Right atrium auricular region (tissue), 2 donors: ENCODE measurements at regions not wholly inside any gene's neighbourhood (a gene's known extent, or its start where the extent isn't known, plus 50 kb on each side); places are given as distances from the start of the nearest gene placed in this dataset.

Source experiments
- DNase-seq: peaks from one replicate; pipeline ENCODE4 v3.0.0-alpha.2; 2019; ENCODE audit warnings: low spot score
- H3K27ac ChIP-seq, 2 donors: fragments of 200-600 bp; sonication (generic); 1 replicate in 1 of 2; 2 replicates in 1 of 2; pipeline ENCODE4 v1.5.1; 2016 to 2019
- H3K27me3 ChIP-seq, 2 donors: fragments of 200-600 bp; sonication (generic); one replicate each; pipeline versions ENCODE4 v1.5.1 to v1.6.0; 2017 to 2019
- H3K36me3 ChIP-seq: fragments of 200-600 bp; sonication (generic); one replicate; pipeline ENCODE4 v1.5.1; 2016
- H3K4me1 ChIP-seq, 2 donors: fragments of 200-600 bp; sonication (generic); one replicate each; pipeline versions ENCODE4 v1.5.1 to v1.6.0; 2017 to 2019
- H3K4me3 ChIP-seq, 2 donors: fragments of 200-600 bp; sonication (generic); 1 replicate in 1 of 2; 2 replicates in 1 of 2; pipeline ENCODE4 v1.5.1; 2017 to 2019; ENCODE audit warnings: mild to moderate bottlenecking in 1 of 2, moderate library complexity in 1 of 2
- H3K9me3 ChIP-seq, 2 donors: fragments of 200-600 bp; sonication (generic); one replicate each; pipeline ENCODE4 v1.5.1; 2019
- CTCF ChIP-seq, 2 donors: fragments of 200-600 bp; sonication (generic); IDR thresholded peaks; one replicate each; pipeline ENCODE4 v1.5.1; 2019; ENCODE audit warnings: antibody characterized with exemption in 2 of 2

DNA sequence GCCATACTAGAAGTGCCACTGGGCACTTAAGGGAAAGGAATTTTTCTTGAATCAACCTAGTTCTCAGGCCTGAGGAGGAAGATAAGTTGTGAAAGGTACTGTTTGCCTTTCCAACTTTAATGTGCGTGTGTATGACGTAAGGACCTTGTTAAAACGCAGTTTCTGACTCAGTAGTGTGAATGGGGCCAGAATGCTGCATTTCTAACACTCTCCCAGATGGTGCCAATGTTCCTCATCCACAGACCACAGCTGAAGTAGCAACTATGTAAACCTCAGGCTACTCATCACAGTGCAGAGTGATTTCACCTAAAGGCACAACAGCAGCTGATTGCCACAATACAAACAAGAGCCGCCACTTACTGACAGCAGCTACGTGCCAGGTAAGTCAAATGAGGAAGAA is 103.6 kb downstream of the OTOL1 start:
- no peaks in the 10 kb centered on the region for H3K27me3 ChIP-seq
- DNase-seq, result no peak
- no peaks in the 10 kb centered on the region for H3K36me3 ChIP-seq
- no peak overlapping the region for H3K27ac ChIP-seq
- H3K4me1 ChIP-seq, result no peaks in the 10 kb centered on the region
- H3K9me3 ChIP-seq, result no peaks in the 10 kb centered on the region
- TF ChIP-seq CTCF (IDR thresholded peaks at IDR 0.05), result no peak
- no peak overlapping the region for H3K4me3 ChIP-seq

DNA sequence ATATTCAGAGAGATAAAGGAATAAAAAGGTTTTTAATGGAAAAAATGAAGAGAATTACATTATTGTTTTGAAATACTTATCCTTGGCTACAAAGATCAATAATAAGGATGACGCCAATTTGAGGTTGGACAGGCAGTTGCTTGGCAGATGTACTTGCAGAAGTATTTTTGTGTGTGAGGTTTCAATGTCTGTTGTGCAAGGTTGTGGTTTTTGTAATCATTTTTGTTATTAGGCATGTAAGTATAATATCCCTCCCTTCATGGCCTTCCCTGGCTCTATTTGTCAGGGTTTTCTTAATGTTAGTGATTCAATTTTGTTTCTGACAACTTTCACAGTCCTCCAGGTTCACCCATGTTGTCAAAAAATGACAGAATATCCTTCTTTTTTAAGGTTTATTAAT is 105.9 kb downstream of the OTOL1 start:
- Histone ChIP-seq H3K9me3 (no peaks in the 10 kb centered on the region), H3K4me3 (no peak overlapping the region), H3K36me3 (no peaks in the 10 kb centered on the region), H3K27ac (no peak overlapping the region), H3K4me1 (no peaks in the 10 kb centered on the region), H3K27me3 (no peaks in the 10 kb centered on the region)
- TF ChIP-seq CTCF (IDR thresholded peaks at IDR 0.05), result no peak
- DNase-seq, result no peak

DNA sequence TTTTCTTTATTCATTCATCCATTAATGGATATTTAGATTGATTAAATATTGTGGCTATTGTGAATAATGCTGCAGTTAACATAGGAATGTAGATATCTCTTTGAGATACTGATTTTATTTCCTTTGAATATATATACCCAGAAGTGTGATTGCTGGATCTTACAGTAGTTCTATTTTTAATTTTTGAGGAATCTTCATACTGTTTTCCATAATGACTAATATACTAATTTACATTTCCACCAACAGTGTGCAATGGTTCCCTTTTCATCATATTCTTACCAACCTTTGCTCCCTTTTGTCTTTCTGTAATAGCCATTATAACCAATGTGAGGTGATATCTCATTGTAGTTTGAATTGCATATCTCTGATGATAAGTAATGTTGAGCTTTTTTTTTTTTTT is 106.3 kb downstream of the OTOL1 start:
- H3K36me3 ChIP-seq, result no peaks in the 10 kb centered on the region
- TF ChIP-seq CTCF (IDR thresholded peaks at IDR 0.05), result no peak
- no peak for DNase-seq
- no peaks in the 10 kb centered on the region for H3K9me3 ChIP-seq
- H3K4me3 ChIP-seq, result no peak overlapping the region
- H3K27ac ChIP-seq, result no peak overlapping the region
- no peaks in the 10 kb centered on the region for H3K27me3 ChIP-seq
- H3K4me1 ChIP-seq, result no peaks in the 10 kb centered on the region

- peaks cover 0 to 9% of the 10 kb centered on the region in 2 donors for H3K9me3 ChIP-seq
- no peaks in the 10 kb centered on the region for H3K36me3 ChIP-seq
- H3K4me1 ChIP-seq, result no peaks in the 10 kb centered on the region
- H3K4me3 ChIP-seq, result no peak overlapping the region
- H3K27me3 ChIP-seq, result no peaks in the 10 kb centered on the region
- H3K27ac ChIP-seq, result no peak overlapping the region
- no peak for TF ChIP-seq CTCF (IDR thresholded peaks at IDR 0.05)
- DNase-seq, result no peak
These were observed 110.4 kb downstream of the OTOL1 start for GRCh38 chr3:161607056-161607455.

- H3K27me3 ChIP-seq, result no peaks in the 10 kb centered on the region
- TF ChIP-seq CTCF (IDR thresholded peaks at IDR 0.05), result no peak
These were observed 122.7 kb downstream of the OTOL1 start for GRCh38 chr3:161619351-161619750.

GRCh38 chr3:161630794-161631193 is 134.2 kb downstream of the OTOL1 start:
- Histone ChIP-seq H3K4me1 (no peaks in the 10 kb centered on the region), H3K4me3 (no peak overlapping the region), H3K27me3 (no peaks in the 10 kb centered on the region), H3K36me3 (no peaks in the 10 kb centered on the region), H3K27ac (no peak overlapping the region), H3K9me3 (no peaks in the 10 kb centered on the region)
- no peak for TF ChIP-seq CTCF (IDR thresholded peaks at IDR 0.05)
- no peak for DNase-seq

More at GRCh38 chr3:161619351-161619750, 122.7 kb downstream of the OTOL1 start:
- no peaks in the 10 kb centered on the region for H3K36me3 ChIP-seq
- no peak overlapping the region for H3K4me3 ChIP-seq
- H3K27ac ChIP-seq, result no peak overlapping the region
- H3K4me1 ChIP-seq, result no peaks in the 10 kb centered on the region
- no peak for DNase-seq
- no peaks in the 10 kb centered on the region for H3K9me3 ChIP-seq
